ENCODE measurements at regions not wholly inside any gene's neighbourhood (a gene's known extent, or its start where the extent isn't known, plus 50 kb on each side); places are given as distances from the start of the nearest gene placed in this dataset.

- WGBS, 2 donors: 57 to 80% methylated on average over 2 of the region's 2 CpGs
- H3K9me3 ChIP-seq: no peaks in the 10 kb centered on the region
- DNase-seq: no peak
- no peaks in the 10 kb centered on the region for H3K4me1 ChIP-seq
- H3K27ac ChIP-seq: no peak overlapping the region
- intact Hi-C loops (cut with DNase I; ENCODE audit: low total_unique reads): no loop called here
- TF ChIP-seq POLR2A (IDR thresholded peaks at IDR 0.05): no peak
- TF ChIP-seq CTCF (IDR thresholded peaks at IDR 0.05): no peak
- no peaks in the 10 kb centered on the region for H3K27me3 ChIP-seq
- no peaks in the 10 kb centered on the region for H3K36me3 ChIP-seq (ENCODE audit: low read depth, missing control alignments)
- no peak overlapping the region for H3K4me3 ChIP-seq
Observed at GRCh38 chr11:79720115-79720514, 279.3 kb upstream of the TENM4 start.

GRCh38 chr11:79708319-79708932 lies 267.6 kb upstream of the TENM4 start:
- peak; percentile 44 for DNase-seq
- TF ChIP-seq POLR2A (IDR thresholded peaks at IDR 0.05) (no peak), CTCF (IDR thresholded peaks at IDR 0.05) (peak in 1 of 3 experiments; percentile 25)
- H3K4me1 ChIP-seq: no peaks in the 10 kb centered on the region
- no peaks in the 10 kb centered on the region for H3K36me3 ChIP-seq (ENCODE audit: low read depth, missing control alignments)
- intact Hi-C loops (cut with DNase I; ENCODE audit: low total_unique reads): no loop called here
- no peak overlapping the region for H3K27ac ChIP-seq
- H3K4me3 ChIP-seq: no peak overlapping the region
- H3K9me3 ChIP-seq: no peaks in the 10 kb centered on the region
- WGBS, 2 donors: 49 to 57% methylated on average over 10 of the region's 10 CpGs
- H3K27me3 ChIP-seq: no peaks in the 10 kb centered on the region

- 96 to 97% methylated on average over 5 of the region's 5 CpGs for WGBS, 2 donors
- no peak for DNase-seq
Observed at GRCh38 chr11:79705648-79706047, 264.8 kb upstream of the TENM4 start.

GRCh38 chr11:79702303-79702702 lies 261.5 kb upstream of the TENM4 start:
- WGBS, 2 donors: 91 to 97% methylated on average over 3 of the region's 3 CpGs
- intact Hi-C loops (cut with DNase I; ENCODE audit: low total_unique reads): no loop called here
- Histone ChIP-seq H3K9me3 (no peaks in the 10 kb centered on the region), H3K36me3 (ENCODE audit: low read depth, missing control alignments) (no peaks in the 10 kb centered on the region), H3K4me1 (no peaks in the 10 kb centered on the region), H3K27me3 (no peaks in the 10 kb centered on the region), H3K27ac (no peak overlapping the region), H3K4me3 (no peak overlapping the region)
- TF ChIP-seq POLR2A (IDR thresholded peaks at IDR 0.05) (no peak), CTCF (IDR thresholded peaks at IDR 0.05) (no peak)
- no peak for DNase-seq

More at GRCh38 chr11:79705648-79706047, 264.8 kb upstream of the TENM4 start:
- intact Hi-C loops (cut with DNase I; ENCODE audit: low total_unique reads): no loop called here
- no peaks in the 10 kb centered on the region for H3K4me1 ChIP-seq
- H3K9me3 ChIP-seq: no peaks in the 10 kb centered on the region
- no peak overlapping the region for H3K4me3 ChIP-seq
- TF ChIP-seq CTCF (IDR thresholded peaks at IDR 0.05) (no peak), POLR2A (IDR thresholded peaks at IDR 0.05) (no peak)
- H3K27ac ChIP-seq: no peak overlapping the region
- no peaks in the 10 kb centered on the region for H3K27me3 ChIP-seq
- H3K36me3 ChIP-seq (ENCODE audit: low read depth, missing control alignments): no peaks in the 10 kb centered on the region

GRCh38 chr11:79699246-79699645 lies 258.4 kb upstream of the TENM4 start:
- H3K27me3 ChIP-seq: no peaks in the 10 kb centered on the region

More at GRCh38 chr11:79699246-79699645, 258.4 kb upstream of the TENM4 start:
- H3K27ac ChIP-seq: no peak overlapping the region
- H3K4me1 ChIP-seq: no peaks in the 10 kb centered on the region
- TF ChIP-seq CTCF (IDR thresholded peaks at IDR 0.05): no peak
- TF ChIP-seq POLR2A (IDR thresholded peaks at IDR 0.05): no peak
- WGBS, 2 donors: 98 to 100% methylated on average over 1 of the region's 1 CpG
- intact Hi-C loops (cut with DNase I; ENCODE audit: low total_unique reads): no loop called here
- no peak overlapping the region for H3K4me3 ChIP-seq
- no peaks in the 10 kb centered on the region for H3K36me3 ChIP-seq (ENCODE audit: low read depth, missing control alignments)
- no peak for DNase-seq
- H3K9me3 ChIP-seq: no peaks in the 10 kb centered on the region
